NCI-H748 treated with DMSO at 0.1 percent for 48 hours (cell line): ENCODE measurements at regions not wholly inside any gene's neighbourhood (a gene's known extent, or its start where the extent isn't known, plus 50 kb on each side); places are given as distances from the start of the nearest gene placed in this dataset.

Source experiments
- DNase-seq: peaks from one replicate; lab custom pipeline; 2025; lab: John Stamatoyannopoulos, UW

DNA sequence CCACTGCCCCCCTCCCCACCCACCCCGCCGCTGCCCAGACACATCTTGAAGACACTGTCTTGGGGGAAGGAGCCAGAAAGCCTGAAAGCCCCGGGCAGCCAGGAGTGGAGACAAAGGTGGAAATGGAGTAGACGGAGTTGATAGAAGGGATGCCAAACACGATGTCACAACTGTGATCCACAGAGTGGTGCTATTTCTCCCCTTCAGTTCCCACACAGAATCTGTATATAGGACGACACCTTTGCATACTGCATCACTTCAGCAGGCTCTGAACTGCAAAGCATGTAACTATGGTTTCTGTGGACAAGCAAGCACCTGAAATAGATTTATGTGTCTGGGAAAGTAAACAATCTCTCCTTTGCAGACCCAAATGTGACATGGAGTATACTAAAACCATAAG, 56.4 kb upstream of the F13A1 start:
- DNase-seq, result no peak

DNA sequence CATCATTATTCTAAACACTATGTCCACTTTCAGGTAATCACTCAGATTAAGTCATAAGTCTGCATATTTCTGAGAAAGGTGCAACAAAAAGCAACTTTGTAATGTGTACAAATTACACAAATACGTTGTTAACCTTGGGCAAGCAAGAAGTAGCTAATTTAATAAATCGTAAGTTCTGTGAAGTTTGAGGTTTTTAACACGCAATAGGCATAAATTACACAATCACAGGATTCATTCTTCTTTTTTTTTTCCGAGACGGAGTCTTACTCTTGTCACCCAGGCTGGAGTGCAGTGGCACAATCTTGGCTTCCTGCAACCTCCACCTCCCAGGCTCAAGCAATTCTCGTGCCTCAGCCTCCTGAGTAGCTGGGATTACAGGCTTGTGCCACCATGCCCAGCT, 57.2 kb upstream of the F13A1 start:
- no peak for DNase-seq

DNA sequence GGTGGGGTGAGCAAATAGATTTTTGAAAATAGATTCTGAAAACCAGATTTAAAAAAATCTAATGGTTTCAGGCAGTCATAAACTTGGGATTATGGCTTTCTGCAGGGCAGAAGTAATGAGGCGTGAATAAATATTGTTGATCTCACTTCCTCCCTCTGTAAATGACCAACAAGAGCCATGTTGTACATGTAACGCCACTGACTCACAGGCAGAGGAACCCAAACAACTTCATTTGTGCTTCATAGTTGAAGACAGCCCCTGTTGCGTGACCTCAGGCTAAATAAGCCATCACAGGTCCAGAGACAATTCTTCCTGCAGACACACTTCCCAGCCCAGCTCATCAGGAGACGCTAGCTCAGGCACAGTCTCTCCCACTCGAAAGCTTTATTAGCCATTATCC, 59.1 kb upstream of the F13A1 start:
- no peak for DNase-seq

DNA sequence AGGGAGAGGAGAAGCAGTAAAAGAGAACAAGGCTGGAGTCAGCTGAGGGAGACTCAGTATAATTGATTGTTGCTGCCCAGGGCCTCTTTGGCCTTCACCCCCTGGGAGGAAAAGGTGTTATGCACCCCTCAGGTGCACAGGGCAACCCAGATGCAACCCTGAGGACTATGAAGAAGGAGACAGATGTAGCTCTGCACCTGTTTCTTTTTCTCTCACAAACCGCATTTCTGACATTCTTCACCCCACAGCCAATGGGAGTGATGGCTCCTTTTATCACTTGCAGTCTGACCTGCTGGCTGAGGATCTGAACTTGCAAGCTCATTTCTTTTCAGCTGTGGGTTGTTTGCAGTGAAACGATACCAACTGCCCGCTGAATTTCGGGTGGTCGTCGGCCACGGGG, 64.1 kb upstream of the F13A1 start:
- DNase-seq, result no peak

DNA sequence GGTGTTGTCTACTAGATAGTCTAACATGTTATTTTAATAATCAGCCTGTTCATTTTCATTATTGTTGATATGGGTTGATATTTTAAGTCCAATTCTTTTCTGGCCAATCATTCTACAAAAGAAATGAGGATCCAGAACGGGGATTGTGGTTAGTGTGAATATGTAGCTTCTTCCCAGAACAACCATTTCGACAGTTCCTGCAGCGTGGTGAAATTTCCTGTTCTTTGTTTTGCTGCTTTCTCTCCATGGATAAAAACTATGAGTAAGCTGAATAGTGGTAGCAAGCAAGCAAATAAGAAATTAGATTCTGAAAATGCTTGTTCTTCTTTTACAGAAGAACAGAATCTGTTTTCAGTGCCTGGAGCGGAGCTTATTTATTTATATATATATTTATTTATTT, 65.5 kb upstream of the F13A1 start:
- DNase-seq, result no peak

DNA sequence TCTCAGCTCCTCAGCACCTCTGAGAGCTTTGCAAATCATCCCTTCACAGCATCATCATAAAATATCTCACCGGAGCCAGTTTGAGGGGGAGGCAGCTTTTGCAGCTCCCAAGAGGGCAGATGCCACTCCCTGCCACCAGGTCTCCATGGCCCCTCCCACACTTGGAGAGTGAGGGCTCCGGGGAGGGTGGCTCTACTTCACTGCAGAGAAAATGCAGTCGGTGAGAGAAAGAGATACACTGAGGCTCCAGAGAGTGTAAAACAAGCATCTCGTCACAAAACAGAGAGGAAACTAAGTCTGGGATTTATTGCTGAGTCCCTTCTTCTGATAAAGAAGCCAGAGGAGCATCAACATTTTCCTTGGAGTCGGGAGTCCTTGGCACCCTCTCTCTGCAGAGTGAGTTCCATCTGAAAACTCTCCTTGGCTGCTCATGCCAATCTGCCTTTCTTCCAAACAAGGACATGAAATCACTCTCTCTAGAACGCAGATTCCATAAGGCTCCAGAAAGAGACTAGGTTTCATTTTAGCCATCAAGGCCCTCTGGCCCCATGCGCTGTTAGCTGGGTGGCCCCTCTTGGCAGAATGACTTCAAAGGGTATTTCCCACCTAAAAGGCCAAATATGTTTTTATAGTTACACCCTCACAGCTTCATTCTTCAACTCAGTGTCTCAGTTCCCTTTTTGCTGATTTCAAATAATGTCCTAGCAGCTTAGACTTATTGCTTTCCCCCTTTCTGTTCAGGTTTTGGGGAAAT, 70.6 kb upstream of the F13A1 start:
- no peak for DNase-seq

DNA sequence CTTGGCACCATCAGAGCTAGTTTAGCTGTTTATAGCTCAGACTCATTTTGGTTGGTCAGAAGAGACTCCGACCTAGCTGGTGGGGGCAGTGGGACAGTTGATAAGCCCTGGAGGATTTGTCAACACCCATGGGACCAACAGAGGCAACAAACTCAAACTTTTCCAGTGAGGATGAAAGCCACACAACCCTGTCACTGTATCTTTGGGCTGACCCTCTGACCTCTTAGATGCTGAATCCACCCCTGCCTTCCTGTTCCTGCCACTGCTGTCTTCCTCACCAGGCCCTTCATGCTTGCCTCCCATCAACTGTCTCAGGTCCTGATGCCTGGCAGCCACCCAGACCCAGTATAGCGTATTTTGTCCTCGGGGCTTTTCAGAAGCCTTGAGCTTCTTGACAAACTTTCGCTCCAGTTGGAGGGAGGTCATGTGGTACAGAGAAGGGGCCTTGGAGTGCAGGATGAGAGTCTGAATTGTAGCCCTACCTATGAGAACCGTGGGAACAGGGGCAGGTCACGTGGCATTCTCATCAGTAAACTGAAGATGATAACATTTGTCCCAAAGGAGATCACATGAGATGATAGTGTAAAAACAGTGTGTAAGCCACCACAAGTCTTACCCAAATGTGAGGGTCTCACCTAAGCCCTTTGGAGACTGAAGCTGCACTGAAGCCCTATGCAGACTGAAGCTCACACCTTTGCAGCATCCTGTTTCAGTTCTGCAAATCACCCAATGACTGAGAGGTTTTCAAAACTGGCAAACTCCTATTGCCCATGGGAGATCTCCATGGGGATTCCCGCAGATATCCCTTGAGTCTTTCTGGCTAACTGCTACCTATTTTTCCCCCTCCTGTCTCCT, 72.0 kb upstream of the F13A1 start:
- no peak for DNase-seq

DNA sequence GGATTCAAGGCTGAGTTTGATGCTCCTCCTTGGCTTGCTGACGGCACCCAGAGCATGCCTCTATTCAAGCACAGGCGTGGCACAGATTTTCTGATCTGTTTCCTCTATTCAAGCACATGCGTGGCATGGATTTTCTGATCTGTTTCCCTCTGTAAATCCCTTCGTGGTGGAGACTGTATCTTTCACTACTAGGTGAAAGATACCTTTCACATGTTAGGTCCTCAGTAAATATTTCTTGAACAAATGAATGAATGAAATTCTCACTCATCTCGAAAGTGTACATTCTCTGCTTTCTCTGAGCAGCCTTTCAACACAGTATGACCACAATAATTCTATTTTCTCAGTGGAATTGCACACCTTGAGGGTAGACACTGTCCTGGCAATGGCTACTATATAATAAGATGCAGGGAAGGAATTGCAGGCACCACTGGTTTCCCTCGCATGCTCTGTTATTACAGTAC, 72.6 kb upstream of the F13A1 start:
- DNase-seq, result no peak

DNA sequence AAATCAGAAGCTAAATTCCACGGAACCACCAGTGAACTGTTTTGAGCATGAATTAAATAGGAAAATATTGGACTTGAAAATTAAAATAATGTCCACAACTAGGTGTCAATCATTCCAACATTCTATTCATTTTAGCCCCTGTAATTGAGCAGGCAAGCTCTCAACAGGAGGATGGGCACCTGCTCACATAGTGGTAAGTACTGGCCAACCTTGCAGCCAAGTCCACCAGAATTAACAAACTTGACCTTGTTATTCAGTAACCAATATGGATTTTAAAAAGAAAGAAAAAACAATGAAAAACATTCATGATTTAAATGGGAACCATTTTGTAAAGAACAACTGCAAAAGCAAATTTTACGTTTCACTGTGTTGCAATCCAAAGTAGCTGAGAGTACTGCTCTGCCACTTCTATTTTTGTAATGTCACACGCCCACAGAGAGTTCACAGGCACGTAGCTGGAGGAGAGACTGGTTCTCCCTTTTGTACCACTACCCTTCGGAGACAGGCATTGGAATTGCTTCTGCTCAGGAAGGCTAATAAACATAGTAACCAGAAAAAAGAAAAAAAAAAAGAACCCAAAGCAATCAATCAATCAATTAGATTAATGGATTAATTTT, 75.2 kb upstream of the F13A1 start:
- no peak for DNase-seq

DNA sequence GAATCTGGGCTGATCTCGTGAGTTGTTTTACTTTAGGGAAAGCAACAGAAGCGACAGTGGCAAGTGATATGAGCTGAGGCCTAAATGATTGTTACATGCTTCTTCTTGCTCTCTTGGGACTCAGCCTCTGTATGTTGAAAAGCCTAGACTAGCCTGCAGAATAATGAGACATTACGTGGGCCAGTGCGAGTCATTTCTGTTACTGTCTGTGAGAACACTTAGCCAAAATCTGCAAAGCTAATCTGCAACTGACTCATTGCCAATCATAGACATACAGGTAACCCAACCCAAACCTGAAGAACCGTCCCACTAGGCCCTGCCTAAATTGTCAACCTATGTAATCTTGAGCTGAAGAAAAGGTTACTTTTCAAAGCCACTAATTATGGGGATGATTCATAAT, 77.4 kb upstream of the F13A1 start:
- DNase-seq, result no peak

DNA sequence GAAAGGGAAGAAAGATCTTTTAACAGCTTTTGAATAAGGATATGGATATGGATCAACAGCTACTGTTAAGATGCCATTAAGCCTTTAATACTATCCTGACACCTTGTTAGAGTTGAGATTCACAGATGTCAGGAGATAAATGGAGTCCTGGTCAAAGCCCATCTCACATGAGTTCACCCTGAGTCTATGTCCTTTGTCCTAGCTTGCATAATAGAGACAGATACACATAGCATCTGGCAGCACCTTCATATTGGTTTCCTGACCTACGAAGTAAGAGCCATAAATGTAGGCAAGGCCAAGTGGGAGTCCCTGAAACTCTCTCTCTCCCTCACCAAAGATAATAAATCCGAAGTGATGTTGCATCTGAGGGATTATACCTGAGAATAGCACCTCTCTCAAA, 79.1 kb upstream of the F13A1 start:
- DNase-seq, result no peak

DNA sequence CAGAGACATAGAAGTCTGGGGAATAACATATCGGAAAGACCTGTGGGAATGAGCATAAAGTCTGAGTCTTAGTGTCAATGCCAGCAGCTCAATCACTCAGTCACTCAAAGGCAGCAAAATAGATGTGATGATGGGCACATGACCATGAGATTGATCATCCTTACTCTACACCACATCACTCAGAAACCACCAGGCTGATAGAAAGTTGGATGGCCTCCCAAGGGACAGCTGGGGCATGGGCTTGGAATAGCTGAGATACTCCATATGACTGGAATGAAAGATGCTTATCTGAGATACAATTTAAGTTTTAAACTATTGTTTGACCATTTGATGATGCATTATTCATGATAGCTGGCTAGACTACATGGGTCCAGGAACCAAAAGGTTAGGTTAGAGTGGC, 80.9 kb upstream of the F13A1 start:
- DNase-seq, result no peak

DNA sequence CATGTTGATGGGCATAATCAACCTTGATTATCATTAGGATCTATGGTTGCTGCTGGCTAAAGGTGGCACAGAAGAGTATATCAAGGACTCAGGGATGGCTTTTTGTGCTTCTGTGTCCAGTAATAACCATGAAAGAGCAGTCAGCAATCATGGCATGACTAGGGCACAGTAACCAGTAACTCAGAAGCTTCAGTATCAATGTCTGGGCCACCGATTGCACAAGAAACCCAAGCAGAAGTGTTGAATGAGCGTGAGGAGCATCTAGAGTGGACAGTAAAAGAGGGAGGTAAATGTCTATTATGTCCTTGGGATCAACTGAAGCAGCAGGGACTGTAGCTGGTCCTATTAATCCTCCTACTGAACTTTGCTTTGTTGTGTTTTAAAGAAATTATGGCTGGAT, 81.5 kb upstream of the F13A1 start:
- no peak for DNase-seq

DNA sequence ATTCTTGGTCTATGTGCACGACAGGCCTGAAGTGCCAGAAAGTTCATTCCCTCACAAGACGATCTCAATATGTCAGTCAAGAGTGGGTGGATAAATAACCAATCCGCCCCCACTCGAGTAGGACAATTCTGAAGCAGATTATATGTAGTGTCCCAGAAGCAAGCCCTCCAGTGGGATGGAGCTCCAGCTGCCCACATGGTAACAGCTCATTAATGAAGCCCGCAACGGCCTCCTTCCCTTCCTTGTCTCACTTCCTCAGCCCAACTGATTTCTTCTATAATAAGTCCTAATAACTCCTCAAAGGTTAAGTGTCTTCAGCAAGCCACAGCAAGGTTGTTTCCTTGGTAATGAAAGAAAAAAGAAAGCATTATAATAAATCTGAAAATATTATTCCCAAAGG, 82.1 kb upstream of the F13A1 start:
- DNase-seq, result no peak

DNA sequence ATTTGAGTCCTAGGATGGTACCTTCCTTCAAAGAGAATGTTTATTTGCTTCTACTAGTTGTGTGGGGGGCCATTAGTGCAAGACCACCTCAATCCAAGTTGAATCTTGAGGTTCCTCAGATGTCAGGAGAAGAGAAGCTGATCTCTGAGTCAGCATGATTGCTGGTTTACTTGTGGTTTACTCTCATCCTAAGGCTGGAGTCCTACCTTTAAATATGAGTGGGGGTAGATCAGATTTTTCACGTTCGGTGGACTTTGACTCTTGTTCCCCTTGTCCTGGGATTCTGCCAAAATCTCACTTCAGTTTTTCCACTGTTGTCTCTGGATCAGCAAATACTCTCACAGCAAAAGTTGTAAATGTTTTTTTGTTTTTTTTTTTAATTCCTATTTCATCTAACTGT, 84.6 kb upstream of the F13A1 start:
- DNase-seq, result no peak

DNA sequence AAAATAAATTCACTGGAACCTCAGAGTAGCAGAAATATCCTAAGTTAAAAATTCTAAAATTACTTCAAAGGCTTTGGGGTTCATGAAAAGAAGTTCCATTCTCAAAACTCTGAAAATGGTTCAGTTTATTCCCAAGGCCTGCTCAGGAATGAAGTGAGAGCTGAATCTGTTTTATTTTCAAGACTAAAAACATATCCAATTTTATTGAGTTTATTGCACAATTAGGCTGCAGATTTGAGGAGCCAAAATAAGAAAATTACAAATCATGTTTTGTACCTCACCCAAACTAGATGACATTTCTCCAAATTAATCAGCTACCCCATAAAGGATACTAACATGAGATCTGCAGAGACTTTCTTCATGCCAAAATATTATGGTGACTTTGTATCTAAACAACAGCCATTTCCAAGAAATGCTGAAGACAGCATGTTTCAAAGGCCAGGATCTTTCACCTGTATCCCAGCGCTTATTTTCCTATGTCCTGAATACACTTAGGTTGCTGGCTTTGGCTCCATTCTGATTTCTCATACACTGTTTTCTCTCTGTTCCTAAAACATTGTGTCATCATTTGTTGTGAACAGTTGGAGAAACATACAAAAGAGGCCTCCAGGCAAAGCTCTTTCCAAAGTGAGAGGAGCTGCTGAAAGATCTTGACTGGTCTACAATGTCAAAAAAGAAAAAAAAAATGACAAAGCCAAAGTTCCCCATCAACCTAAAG, 85.7 kb upstream of the F13A1 start:
- no peak for DNase-seq

DNA sequence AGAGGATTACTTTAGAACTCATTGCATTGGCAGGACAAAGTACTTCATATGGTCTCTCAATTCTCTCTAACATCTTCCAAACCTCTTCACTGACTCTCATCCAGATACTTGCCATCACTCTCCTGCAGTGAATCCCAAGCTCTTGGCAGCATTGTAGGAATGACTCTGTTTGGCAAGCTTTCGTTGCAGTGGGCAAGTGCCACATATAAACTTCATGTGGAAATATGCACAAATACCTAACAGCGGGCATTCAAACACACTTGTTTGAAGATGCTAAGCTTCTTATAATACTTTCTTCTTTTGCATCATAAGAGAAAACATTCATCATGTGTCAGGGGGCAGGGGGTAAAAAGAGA, 86.2 kb upstream of the F13A1 start:
- no peak for DNase-seq

DNA sequence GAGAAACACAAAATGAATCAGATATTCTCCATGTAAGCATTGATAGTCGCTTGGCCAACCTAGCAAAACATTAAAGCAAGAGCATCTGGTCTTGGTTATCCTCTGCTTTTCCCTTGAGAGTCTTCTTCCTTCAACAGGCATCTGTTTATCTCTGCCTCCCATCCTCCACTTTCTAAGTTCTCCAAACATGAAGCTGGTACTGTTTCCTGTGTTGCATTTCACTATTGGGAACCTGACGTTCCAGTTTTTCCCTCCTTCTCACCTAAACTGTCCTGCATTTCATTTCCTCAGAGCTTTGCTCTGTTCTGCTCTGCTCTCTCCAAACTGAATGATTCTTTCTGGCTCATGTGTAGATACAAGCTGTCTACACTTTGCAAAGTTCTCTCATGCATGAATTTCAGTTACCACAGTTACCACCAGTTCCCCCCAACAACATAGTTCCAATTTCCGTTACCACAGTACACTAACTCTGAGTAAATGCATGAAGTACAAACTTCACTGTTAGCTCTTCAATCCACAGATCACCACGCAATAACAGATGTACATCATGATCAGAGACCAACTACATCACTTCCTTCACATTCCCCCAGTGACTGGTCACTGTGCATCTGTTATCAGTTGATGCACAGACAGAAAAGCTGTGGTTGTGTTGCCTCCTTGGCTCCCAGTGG, 86.7 kb upstream of the F13A1 start:
- no peak for DNase-seq

DNA sequence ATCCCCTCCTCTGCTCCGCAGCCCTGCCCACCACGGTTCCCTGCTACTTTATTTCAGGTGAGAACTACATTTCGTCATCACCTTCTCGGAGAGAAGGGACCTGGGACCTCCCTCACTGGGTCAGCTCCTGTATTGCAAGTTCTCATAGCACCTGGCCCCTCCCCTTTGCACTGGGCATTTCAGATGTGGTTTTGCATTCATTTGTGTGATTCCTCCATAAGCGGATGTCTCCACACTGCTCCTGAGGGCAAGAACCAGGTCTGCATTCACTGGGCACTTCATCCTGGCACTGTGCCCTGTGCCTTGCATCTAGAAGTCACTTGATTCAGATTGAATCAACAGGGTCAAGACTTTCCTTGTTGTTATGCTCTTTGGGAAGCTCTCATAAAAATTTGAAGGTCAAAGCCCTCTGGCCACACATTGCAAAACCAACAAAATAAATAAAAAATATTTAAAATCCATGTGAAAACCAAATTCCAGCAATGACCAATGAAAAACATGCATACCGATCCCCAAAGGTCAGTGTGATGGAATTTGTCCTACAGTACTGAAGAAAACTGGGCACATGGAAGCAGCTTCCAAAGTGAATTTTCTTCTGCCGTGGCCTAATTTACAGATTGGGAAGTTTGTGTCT, 89.1 kb upstream of the F13A1 start:
- DNase-seq, result no peak

DNA sequence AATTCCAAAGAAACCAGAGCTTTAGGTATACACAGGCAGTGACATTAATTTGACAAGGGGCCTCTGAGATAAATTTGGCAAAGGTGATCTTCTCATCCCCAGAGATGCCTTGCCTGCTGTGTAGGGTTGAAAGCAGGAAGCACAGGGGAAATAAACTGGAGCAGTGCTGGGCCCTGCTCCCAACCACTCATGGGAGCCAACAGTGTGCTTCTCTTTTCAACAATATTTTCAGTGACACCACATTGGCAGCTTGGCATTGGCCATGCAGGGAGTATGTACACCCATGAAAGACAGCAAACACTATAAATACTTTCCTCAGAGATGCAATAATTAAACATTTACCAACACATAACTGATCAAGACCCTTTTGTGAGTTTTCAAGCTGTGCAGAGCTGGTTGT, 90.7 kb upstream of the F13A1 start:
- no peak for DNase-seq

DNA sequence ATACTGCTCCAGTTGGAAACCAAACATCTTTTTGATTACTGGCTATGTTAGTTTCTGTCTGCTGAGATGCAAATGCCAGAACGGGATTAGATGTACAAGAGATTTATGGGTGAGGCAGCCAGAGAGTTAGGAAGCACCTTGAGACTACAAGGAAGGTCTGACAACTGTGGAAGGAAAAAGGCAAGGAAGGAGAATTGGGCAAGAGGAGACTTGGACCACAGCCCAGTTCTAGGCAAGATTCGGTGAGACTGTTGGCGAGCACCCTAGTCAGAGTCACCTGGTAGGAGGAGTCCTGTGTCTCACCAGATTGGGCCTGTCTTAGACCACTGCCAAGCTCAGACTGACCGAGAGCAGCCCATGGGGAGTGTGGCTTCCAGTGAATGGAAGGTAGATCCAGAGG, 91.8 kb upstream of the F13A1 start:
- no peak for DNase-seq

DNA sequence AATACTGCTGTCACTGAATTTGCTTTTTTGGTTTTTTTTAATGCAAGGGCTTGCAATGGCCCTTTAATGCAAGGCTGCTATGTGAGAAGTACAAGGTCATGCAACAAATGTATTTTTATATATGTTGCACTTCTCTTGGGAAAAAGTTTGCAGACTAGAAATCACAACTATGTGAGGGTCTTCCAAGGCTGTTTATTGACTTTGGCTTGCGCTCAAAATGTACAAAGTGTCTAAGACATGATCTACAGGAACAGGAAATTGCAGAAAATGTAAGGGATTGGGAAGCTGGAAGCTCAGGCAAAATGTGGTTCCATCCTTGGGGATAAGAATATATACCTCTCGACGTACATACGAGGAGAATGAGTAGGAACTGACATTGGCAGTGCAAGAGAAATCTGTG, 92.2 kb upstream of the F13A1 start:
- DNase-seq, result no peak
